MCF 10A (cell line): ENCODE measurements at regions not wholly inside any gene's neighbourhood (a gene's known extent, or its start where the extent isn't known, plus 50 kb on each side); places are given as distances from the start of the nearest gene placed in this dataset.

ENCODE experiments used
- BruUV-seq: library from RNA; stranded (reverse); fragments of 400-500 nt; replicated peaks from 2 replicates; lab custom pipeline; 2021; lab: Mats Ljungman, UMichigan
- CTCF ChIA-PET: fragments of 300-600 bp; sonication (Branson Sonifier 250); formaldehyde crosslinking; extraction: SDS; loops from one replicate; lab custom pipeline; 2021; ENCODE audit warnings: antibody characterized with exemption, inconsistent platforms; lab: Yijun Ruan, JAX
- POLR2A ChIA-PET: fragments of 300-600, 350-650 bp; sonication (Branson Sonifier 250); formaldehyde crosslinking; extraction: SDS; loops from one replicate; lab custom pipeline; 2020; ENCODE audit warnings: antibody characterized with exemption, inconsistent platforms; lab: Yijun Ruan, JAX
- DNase-seq: peaks from one replicate; pipeline ENCODE4 v3.0.0-alpha.2; 2018; ENCODE audit not compliant: unreplicated experiment
- H3K27ac Mint-ChIP-seq: one replicate; pipeline ENCODE4 v1.8.0; 2022; ENCODE audit warnings: mild to moderate bottlenecking, low read depth, mixed read lengths; ENCODE audit not compliant: unreplicated experiment
- H3K27me3 Mint-ChIP-seq: one replicate; pipeline ENCODE4 v1.8.0; 2022; ENCODE audit warnings: mixed read lengths; ENCODE audit not compliant: insufficient read depth, unreplicated experiment
- H3K36me3 Mint-ChIP-seq: one replicate; pipeline ENCODE4 v1.8.0; 2022; ENCODE audit warnings: mild to moderate bottlenecking, moderate library complexity, mixed read lengths; ENCODE audit not compliant: insufficient read depth, unreplicated experiment
- H3K4me1 Mint-ChIP-seq: one replicate; pipeline ENCODE4 v1.8.0; 2022; ENCODE audit warnings: mixed read lengths; ENCODE audit not compliant: insufficient read depth, unreplicated experiment
- H3K4me3 Mint-ChIP-seq: one replicate; pipeline ENCODE4 v1.8.0; 2022; ENCODE audit warnings: mild to moderate bottlenecking, moderate library complexity, mixed read lengths; ENCODE audit not compliant: unreplicated experiment
- H3K9me3 Mint-ChIP-seq: one replicate; pipeline ENCODE4 v1.8.0; 2022; ENCODE audit warnings: mixed read lengths; ENCODE audit not compliant: unreplicated experiment
- CTCF ChIP-seq: fragments of 200-600 bp; IDR thresholded peaks from one replicate; pipeline ENCODE4 v1.8.0; 2022; ENCODE audit warnings: antibody characterized with exemption, mild to moderate bottlenecking; ENCODE audit not compliant: unreplicated experiment
- intact Hi-C: fragments of 100-400 bp; cut with micrococcal nuclease; formaldehyde crosslinking; loops from 2 replicates; pipeline ENCODE4 v1.14.1; 2022

- no peaks in the 10 kb centered on the region for H3K36me3 Mint-ChIP-seq
- no peak overlapping the region for H3K27ac Mint-ChIP-seq
- CTCF ChIA-PET = no interaction called here
- H3K4me3 Mint-ChIP-seq = no peak overlapping the region
- H3K4me1 Mint-ChIP-seq = no peaks in the 10 kb centered on the region
- no peak for TF ChIP-seq CTCF
- DNase-seq = no peak
- no peaks in the 10 kb centered on the region for H3K27me3 Mint-ChIP-seq
- H3K9me3 Mint-ChIP-seq = peaks cover 39% of the 10 kb centered on the region
- POLR2A ChIA-PET = no interaction called here
- BruUV-seq = no TSS peak
- intact Hi-C loops = no loop called here
Measured at GRCh38 chrX:5559386-5559785, 669.3 kb downstream of the NLGN4X start.

GRCh38 chrX:5549512-5549911 is 679.2 kb downstream of the NLGN4X start:
- TF ChIP-seq CTCF = no peak
- H3K4me1 Mint-ChIP-seq = no peaks in the 10 kb centered on the region
- no peaks in the 10 kb centered on the region for H3K36me3 Mint-ChIP-seq
- ChIA-PET POLR2A (no interaction called here), CTCF (no interaction called here)
- no peaks in the 10 kb centered on the region for H3K27me3 Mint-ChIP-seq
- BruUV-seq = no TSS peak
- intact Hi-C loops = no loop called here
- no peak for DNase-seq
- peaks cover 32% of the 10 kb centered on the region for H3K9me3 Mint-ChIP-seq
- H3K4me3 Mint-ChIP-seq = no peak overlapping the region
- H3K27ac Mint-ChIP-seq = no peak overlapping the region

GRCh38 chrX:5537098-5537497 is 691.6 kb downstream of the NLGN4X start:
- Mint-ChIP-seq H3K27ac (no peak overlapping the region), H3K9me3 (peaks cover 18% of the 10 kb centered on the region), H3K36me3 (no peaks in the 10 kb centered on the region), H3K27me3 (no peaks in the 10 kb centered on the region), H3K4me3 (no peak overlapping the region), H3K4me1 (no peaks in the 10 kb centered on the region)
- no TSS peak for BruUV-seq
- TF ChIP-seq CTCF = no peak
- no peak for DNase-seq
- POLR2A ChIA-PET = no interaction called here
- intact Hi-C loops = no loop called here
- CTCF ChIA-PET = interaction anchor here (0.6 kb wide), 1 partner anchor 144 kb away, joined by 3 read pairs; no protein-coding TSS in a partner anchor

- Mint-ChIP-seq H3K36me3 (no peaks in the 10 kb centered on the region), H3K4me3 (no peak overlapping the region), H3K27me3 (no peaks in the 10 kb centered on the region), H3K27ac (no peak overlapping the region), H3K4me1 (no peaks in the 10 kb centered on the region), H3K9me3 (peaks cover 22% of the 10 kb centered on the region)
- no peak for DNase-seq
- no TSS peak for BruUV-seq
- POLR2A ChIA-PET = no interaction called here
- TF ChIP-seq CTCF = no peak
- intact Hi-C loops = no loop called here
- CTCF ChIA-PET = no interaction called here
Measured at GRCh38 chrX:5536261-5536660, 692.4 kb downstream of the NLGN4X start.
